WTC11 (cell line): ENCODE measurements at regions not wholly inside any gene's neighbourhood (a gene's known extent, or its start where the extent isn't known, plus 50 kb on each side); places are given as distances from the start of the nearest gene placed in this dataset.

Source experiments
- ATAC-seq: fragments of 200-7000 bp; cut with Tn5 transposase; 2 replicates; pipeline ENCODE4 v1.10.0; 2021; ENCODE audit warnings: mild to moderate bottlenecking, moderate library complexity
- CTCF ChIA-PET: fragments of 300-600 bp; sonication (Branson Sonifier 250); formaldehyde crosslinking; loops from one replicate; lab custom pipeline; 2021; ENCODE audit warnings: antibody characterized with exemption; lab: Charles Lee
- POLR2A ChIA-PET: fragments of 350-600 bp; sonication (Branson Sonifier 250); formaldehyde crosslinking; loops from one replicate; lab custom pipeline; 2021; ENCODE audit warnings: antibody characterized with exemption; lab: Charles Lee
- DNase-seq: peaks from one replicate; pipeline ENCODE4 v3.0.0; 2021; ENCODE audit warnings: low spot score
- H3K27ac Mint-ChIP-seq: 2 replicates; pipeline ENCODE4 v1.8.0; 2021; ENCODE audit warnings: mixed read lengths
- H3K27me3 Mint-ChIP-seq: 2 replicates; pipeline ENCODE4 v1.8.0; 2021; ENCODE audit warnings: low read depth, mild to moderate bottlenecking, moderate library complexity, mixed read lengths
- H3K36me3 Mint-ChIP-seq: 2 replicates; pipeline ENCODE4 v1.8.0; 2021; ENCODE audit warnings: mixed read lengths
- H3K4me1 Mint-ChIP-seq: 2 replicates; pipeline ENCODE4 v1.8.0; 2022; ENCODE audit warnings: mixed read lengths
- H3K4me3 Mint-ChIP-seq: 2 replicates; pipeline ENCODE4 v1.8.0; 2021; ENCODE audit warnings: mild to moderate bottlenecking, moderate library complexity, mixed read lengths
- H3K9me3 Mint-ChIP-seq: 2 replicates; pipeline ENCODE4 v1.8.0; 2021; ENCODE audit warnings: mixed read lengths
- CTCF ChIP-seq: fragments of 200-600 bp; IDR thresholded peaks from 2 replicates; pipeline ENCODE4 v1.8.0; 2022; ENCODE audit warnings: antibody characterized with exemption
- ELF4 ChIP-seq: sonication (generic); formaldehyde crosslinking; IDR thresholded peaks from 2 replicates; pipeline ENCODE4 v1.8.1; 2022; ENCODE audit warnings: low read depth, mild to moderate bottlenecking, moderate library complexity, missing genetic modification reagents
- ETV6 ChIP-seq: sonication (generic); formaldehyde crosslinking; IDR thresholded peaks from 2 replicates; pipeline ENCODE4 v1.8.1; 2022; ENCODE audit warnings: mild to moderate bottlenecking, missing genetic modification reagents
- GABPB1 ChIP-seq: sonication (generic); formaldehyde crosslinking; IDR thresholded peaks from 2 replicates; pipeline ENCODE4 v1.8.1; 2023; ENCODE audit warnings: mild to moderate bottlenecking, missing genetic modification reagents
- GRHL2 ChIP-seq: fragments of 250-450 bp; sonication (Bioruptor Pico); IDR thresholded peaks from 2 replicates; pipeline ENCODE4 v1.8.0; 2022; ENCODE audit warnings: mild to moderate bottlenecking, moderate library complexity; ENCODE audit not compliant: insufficient replicate concordance, severe bottlenecking
- NR2C2 ChIP-seq: sonication (generic); formaldehyde crosslinking; IDR thresholded peaks from 2 replicates; pipeline ENCODE4 v1.8.0; 2022; ENCODE audit warnings: mild to moderate bottlenecking, missing genetic modification reagents
- PREB ChIP-seq: sonication (generic); formaldehyde crosslinking; IDR thresholded peaks from 2 replicates; pipeline ENCODE4 v1.8.1; 2022; ENCODE audit warnings: mild to moderate bottlenecking, missing genetic modification reagents, moderate library complexity, borderline replicate concordance
- SOX15 ChIP-seq: fragments of 250-450 bp; sonication (Bioruptor Pico); IDR thresholded peaks from 2 replicates; pipeline ENCODE4 v1.9.0; 2021; ENCODE audit warnings: mild to moderate bottlenecking
- TCF7 ChIP-seq: sonication (generic); formaldehyde crosslinking; IDR thresholded peaks from 2 replicates; pipeline ENCODE4 v1.8.0; 2022; ENCODE audit warnings: mild to moderate bottlenecking, low read depth, missing genetic modification reagents, moderate library complexity
- TEAD4 ChIP-seq: sonication (generic); formaldehyde crosslinking; IDR thresholded peaks from 2 replicates; pipeline ENCODE4 v1.8.0; 2022; ENCODE audit warnings: mild to moderate bottlenecking, missing genetic modification reagents
- ZNF138 ChIP-seq: sonication (generic); formaldehyde crosslinking; conservative IDR thresholded peaks from 2 replicates; pipeline ENCODE4 v1.8.1; 2022; ENCODE audit warnings: mild to moderate bottlenecking, moderate library complexity, missing genetic modification reagents
- ZNF219 ChIP-seq: sonication (generic); formaldehyde crosslinking; IDR thresholded peaks from 2 replicates; pipeline ENCODE4 v1.8.0; 2023; ENCODE audit warnings: missing genetic modification reagents, mild to moderate bottlenecking, borderline replicate concordance
- ZNF263 ChIP-seq: sonication (generic); formaldehyde crosslinking; IDR thresholded peaks from 2 replicates; pipeline ENCODE4 v1.8.1; 2022; ENCODE audit warnings: low read depth, mild to moderate bottlenecking, moderate library complexity, missing genetic modification reagents
- ZNF396 ChIP-seq: fragments of 250-450 bp; sonication (Bioruptor Pico); IDR thresholded peaks from 2 replicates; pipeline ENCODE4 v1.8.0; 2021; ENCODE audit warnings: mild to moderate bottlenecking, moderate library complexity, borderline replicate concordance
- ZNF416 ChIP-seq: fragments of 250-450 bp; sonication (Bioruptor Pico); IDR thresholded peaks from 2 replicates; pipeline ENCODE4 v1.9.0; 2021; ENCODE audit warnings: mild to moderate bottlenecking, inconsistent platforms
- TF ChIP-seq, protein P1 (sequence below): sonication (generic); formaldehyde crosslinking; IDR thresholded peaks from 2 replicates; pipeline ENCODE4 v1.8.0; 2022; ENCODE audit warnings: mild to moderate bottlenecking, missing genetic modification reagents
- TF ChIP-seq, protein P2 (sequence below): sonication (generic); formaldehyde crosslinking; IDR thresholded peaks from 2 replicates; pipeline ENCODE4 v1.8.1; 2022; ENCODE audit warnings: missing genetic modification reagents, borderline replicate concordance
- TF ChIP-seq, protein P3 (sequence below): sonication (generic); formaldehyde crosslinking; IDR thresholded peaks from 2 replicates; pipeline ENCODE4 v1.8.0; 2022; ENCODE audit warnings: mild to moderate bottlenecking, missing genetic modification reagents
- TF ChIP-seq, protein P4 (sequence below): fragments of 250-450 bp; sonication (Bioruptor Pico); conservative IDR thresholded peaks from 2 replicates; pipeline ENCODE4 v1.9.0; 2021; ENCODE audit warnings: mild to moderate bottlenecking

GRCh38 chr1:34529935-34530859, 224.7 kb upstream of the GJB5 start:
- ChIA-PET CTCF (interaction anchor here (0.6 to 1.7 kb wide), 4 partner anchors 17 to 1445 kb away, joined by 3 to 8 read pairs (median 6); no protein-coding TSS in a partner anchor), POLR2A (no interaction called here)
- Mint-ChIP-seq H3K36me3 (no peaks in the 10 kb centered on the region), H3K27ac (no peak overlapping the region), H3K9me3 (peaks cover 6% of the 10 kb centered on the region), H3K4me3 (no peak overlapping the region)
- DNase-seq (no peak), ATAC-seq (no peak)
- TF ChIP-seq SOX15 (CRISPR knock-in tag): no peak
- no peak for TF ChIP-seq TCF7 (CRISPR knock-in tag)
- no peak for TF ChIP-seq ZNF416
- TF ChIP-seq, all 79 proteins: peak for 0
- Mint-ChIP-seq H3K4me1 (no peaks in the 10 kb centered on the region), H3K27me3 (peaks cover 7% of the 10 kb centered on the region; the same call in 1 of the 2 replicates)

- Mint-ChIP-seq H3K4me1 (no peaks in the 10 kb centered on the region), H3K36me3 (no peaks in the 10 kb centered on the region), H3K27me3 (peaks cover 10% of the 10 kb centered on the region; the same call in 1 of the 2 replicates), H3K9me3 (peaks cover 6% of the 10 kb centered on the region), H3K4me3 (no peak overlapping the region), H3K27ac (no peak overlapping the region)
- DNase-seq (no peak), ATAC-seq (no peak)
- no peak for TF ChIP-seq GRHL2 (CRISPR knock-in tag)
- TF ChIP-seq CTCF: no peak
- TF ChIP-seq, protein P1, sequence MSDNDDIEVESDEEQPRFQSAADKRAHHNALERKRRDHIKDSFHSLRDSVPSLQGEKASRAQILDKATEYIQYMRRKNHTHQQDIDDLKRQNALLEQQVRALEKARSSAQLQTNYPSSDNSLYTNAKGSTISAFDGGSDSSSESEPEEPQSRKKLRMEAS (CRISPR knock-in tag): no peak
- no peak for TF ChIP-seq ZNF138 (CRISPR knock-in tag)
- no peak for TF ChIP-seq ZNF219 (CRISPR knock-in tag)
- TF ChIP-seq TEAD4: no peak
- TF ChIP-seq PREB (CRISPR knock-in tag): no peak
- TF ChIP-seq, protein P2, sequence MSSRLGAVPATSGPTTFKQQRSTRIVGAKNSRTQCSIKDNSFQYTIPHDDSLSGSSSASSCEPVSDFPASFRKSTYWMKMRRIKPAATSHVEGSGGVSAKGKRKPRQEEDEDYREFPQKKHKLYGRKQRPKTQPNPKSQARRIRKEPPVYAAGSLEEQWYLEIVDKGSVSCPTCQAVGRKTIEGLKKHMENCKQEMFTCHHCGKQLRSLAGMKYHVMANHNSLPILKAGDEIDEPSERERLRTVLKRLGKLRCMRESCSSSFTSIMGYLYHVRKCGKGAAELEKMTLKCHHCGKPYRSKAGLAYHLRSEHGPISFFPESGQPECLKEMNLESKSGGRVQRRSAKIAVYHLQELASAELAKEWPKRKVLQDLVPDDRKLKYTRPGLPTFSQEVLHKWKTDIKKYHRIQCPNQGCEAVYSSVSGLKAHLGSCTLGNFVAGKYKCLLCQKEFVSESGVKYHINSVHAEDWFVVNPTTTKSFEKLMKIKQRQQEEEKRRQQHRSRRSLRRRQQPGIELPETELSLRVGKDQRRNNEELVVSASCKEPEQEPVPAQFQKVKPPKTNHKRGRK (CRISPR knock-in tag): no peak
- TF ChIP-seq NR2C2 (CRISPR knock-in tag): no peak
- TF ChIP-seq ZNF263 (CRISPR knock-in tag): no peak
- TF ChIP-seq, protein P3, sequence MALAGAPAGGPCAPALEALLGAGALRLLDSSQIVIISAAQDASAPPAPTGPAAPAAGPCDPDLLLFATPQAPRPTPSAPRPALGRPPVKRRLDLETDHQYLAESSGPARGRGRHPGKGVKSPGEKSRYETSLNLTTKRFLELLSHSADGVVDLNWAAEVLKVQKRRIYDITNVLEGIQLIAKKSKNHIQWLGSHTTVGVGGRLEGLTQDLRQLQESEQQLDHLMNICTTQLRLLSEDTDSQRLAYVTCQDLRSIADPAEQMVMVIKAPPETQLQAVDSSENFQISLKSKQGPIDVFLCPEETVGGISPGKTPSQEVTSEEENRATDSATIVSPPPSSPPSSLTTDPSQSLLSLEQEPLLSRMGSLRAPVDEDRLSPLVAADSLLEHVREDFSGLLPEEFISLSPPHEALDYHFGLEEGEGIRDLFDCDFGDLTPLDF (CRISPR knock-in tag): no peak
- no peak for TF ChIP-seq ZNF396 (CRISPR knock-in tag)
- no peak for TF ChIP-seq GABPB1 (CRISPR knock-in tag)
- no peak for TF ChIP-seq ELF4 (CRISPR knock-in tag)
- TF ChIP-seq ETV6 (CRISPR knock-in tag): no peak
- TF ChIP-seq, protein P4, sequence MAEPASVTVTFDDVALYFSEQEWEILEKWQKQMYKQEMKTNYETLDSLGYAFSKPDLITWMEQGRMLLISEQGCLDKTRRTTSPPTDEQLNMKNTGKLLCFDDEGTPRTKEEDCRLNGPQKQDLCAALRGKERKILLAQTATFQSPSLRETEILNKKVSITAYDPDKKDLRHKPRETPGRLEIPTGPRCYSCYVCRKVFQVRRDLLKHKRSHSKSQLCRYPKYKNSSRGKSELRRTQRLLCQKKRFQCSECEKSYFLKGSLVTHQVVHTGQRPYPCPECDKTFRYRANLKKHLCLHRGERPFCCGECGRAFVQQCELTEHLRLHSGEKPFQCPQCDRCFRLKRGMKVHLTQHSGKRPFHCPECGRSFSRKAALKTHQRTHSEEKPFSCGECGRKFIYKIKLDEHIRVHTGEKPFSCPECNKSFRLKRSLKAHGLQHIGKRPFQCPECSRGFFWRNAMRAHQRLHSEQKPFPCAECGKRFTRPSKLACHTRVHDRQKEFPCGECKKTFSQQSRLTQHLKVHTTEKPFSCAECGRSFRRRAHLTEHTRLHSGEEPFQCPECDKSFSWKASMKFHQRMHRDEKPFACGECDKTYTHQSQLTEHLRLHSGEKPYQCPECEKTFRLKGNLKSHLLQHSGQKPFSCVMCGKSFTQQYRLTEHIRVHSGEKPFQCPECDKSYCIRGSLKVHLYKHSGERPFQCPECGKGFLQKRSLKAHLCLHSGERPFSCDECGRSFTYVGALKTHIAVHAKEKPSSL (CRISPR knock-in tag): no peak
- ChIA-PET CTCF (interaction anchor here (0.9 to 1.3 kb wide), 3 partner anchors 15 to 72 kb away, joined by 4 read pairs; no protein-coding TSS in a partner anchor), POLR2A (no interaction called here)
Observed at GRCh38 chr1:34532113-34532512, 222.7 kb upstream of the GJB5 start.
